ENCODE measurements at regions not wholly inside any gene's neighbourhood (a gene's known extent, or its start where the extent isn't known, plus 50 kb on each side); places are given as distances from the start of the nearest gene placed in this dataset.
"Not testable (repeated sequence)": the region's sequence is repeated elsewhere in the genome, so short reads cannot be mapped to it uniquely, and the experiment has no call there.

DNA sequence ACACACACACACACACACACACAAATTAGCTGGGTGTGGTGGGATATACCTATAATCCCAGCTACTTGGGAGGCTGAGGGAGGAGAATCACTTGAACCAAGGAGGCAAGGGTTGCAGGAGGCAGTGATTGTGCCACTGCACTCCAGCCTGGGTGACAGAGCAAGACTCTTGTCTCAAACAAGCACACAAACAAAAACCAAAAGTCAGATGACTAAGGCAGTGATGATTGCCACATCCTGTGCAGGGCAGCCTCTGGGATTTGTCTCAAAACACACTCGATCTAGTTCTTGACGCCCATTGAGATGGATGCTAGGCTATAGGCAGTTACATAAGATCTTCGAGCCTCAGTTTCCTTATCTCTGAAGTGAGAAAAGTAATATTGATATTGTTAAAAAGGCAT lies 183.1 kb upstream of the NOTCH2NLA start:
- TF ChIP-seq, protein P1, sequence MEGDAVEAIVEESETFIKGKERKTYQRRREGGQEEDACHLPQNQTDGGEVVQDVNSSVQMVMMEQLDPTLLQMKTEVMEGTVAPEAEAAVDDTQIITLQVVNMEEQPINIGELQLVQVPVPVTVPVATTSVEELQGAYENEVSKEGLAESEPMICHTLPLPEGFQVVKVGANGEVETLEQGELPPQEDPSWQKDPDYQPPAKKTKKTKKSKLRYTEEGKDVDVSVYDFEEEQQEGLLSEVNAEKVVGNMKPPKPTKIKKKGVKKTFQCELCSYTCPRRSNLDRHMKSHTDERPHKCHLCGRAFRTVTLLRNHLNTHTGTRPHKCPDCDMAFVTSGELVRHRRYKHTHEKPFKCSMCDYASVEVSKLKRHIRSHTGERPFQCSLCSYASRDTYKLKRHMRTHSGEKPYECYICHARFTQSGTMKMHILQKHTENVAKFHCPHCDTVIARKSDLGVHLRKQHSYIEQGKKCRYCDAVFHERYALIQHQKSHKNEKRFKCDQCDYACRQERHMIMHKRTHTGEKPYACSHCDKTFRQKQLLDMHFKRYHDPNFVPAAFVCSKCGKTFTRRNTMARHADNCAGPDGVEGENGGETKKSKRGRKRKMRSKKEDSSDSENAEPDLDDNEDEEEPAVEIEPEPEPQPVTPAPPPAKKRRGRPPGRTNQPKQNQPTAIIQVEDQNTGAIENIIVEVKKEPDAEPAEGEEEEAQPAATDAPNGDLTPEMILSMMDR (conservative IDR thresholded peaks at IDR 0.05; ENCODE audit: low read length), result not testable (repeated sequence)
- TF ChIP-seq EZH2phosphoT487 (IDR thresholded peaks at IDR 0.05; ENCODE audit: borderline replicate concordance, low read depth, low read length), result not testable (repeated sequence)
